RPMI8226 (cell line): ENCODE measurements at regions not wholly inside any gene's neighbourhood (a gene's known extent, or its start where the extent isn't known, plus 50 kb on each side); places are given as distances from the start of the nearest gene placed in this dataset.

Experiments
- DNase-seq: peaks from one replicate; pipeline ENCODE4 v3.0.0-alpha.2; 2015

- no peak for DNase-seq
Observed at GRCh38 chr12:128047266-128048060, 219.5 kb upstream of the TMEM132C start.

GRCh38 chr12:128052331-128052730 is 214.6 kb upstream of the TMEM132C start:
- no peak for DNase-seq

GRCh38 chr12:128052777-128053176 is 214.2 kb upstream of the TMEM132C start:
- no peak for DNase-seq

DNA sequence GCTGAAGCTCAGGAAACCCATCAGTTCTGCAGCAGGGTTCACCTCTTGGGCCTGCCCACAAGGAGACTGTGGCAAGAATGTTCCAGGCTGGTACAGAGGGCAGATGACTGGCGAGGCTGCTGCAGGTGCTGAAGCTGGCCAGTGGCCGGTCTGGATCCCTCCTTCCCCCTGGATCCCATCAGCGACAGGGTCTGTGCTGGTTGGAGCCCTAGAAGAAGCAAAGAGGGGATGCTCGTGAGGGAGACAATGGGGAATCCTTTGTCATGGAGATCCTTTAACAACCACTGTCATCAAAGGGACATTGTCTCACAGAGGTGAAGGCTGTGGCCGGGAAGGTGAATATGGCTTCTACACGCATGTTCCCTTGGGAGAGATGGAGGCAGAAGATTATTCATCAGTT is 211.4 kb upstream of the TMEM132C start:
- DNase-seq, result no peak

- DNase-seq, result no peak
Observed at GRCh38 chr12:128056136-128056801, 210.7 kb upstream of the TMEM132C start.

GRCh38 chr12:128057586-128057985 is 209.4 kb upstream of the TMEM132C start:
- no peak for DNase-seq

DNA sequence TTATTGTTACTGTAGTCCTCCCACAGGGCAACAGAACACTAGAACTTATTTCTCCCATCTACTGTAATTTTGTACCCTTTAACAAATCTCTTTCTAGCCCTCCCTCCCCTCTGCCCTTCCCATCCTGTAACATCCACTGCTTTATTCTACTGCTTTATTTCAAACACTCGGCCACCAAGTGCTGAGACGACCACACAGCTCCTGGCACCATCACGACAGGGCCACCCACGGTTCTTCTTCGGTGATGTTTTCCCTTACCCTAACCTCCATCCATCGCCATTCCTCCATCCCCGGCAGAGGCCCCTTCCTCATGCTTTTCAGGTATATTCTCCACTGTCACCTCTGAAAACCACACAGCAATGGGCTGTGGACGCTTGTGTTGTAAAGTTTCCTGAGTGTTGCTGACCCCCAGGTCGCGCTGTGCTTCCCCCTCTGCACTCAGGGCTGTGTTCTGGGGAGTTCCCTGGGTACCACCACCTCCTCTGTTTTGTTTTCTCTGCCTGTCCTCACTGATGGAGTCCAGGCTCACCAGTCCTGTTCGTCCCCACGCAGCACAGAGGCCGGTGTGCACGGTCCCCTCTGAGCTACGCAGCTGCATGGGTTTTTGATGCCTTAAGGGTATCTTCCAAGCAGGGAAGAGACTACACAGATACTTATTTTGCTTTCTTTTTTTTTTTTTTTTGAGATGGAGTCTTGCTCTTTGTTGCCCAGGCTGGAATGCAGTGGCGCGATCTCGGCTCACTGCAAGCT is 207.2 kb upstream of the TMEM132C start:
- no peak for DNase-seq

- DNase-seq, result no peak
Observed at GRCh38 chr12:128068211-128068610, 198.8 kb upstream of the TMEM132C start.

- DNase-seq, result peak; percentile 60
Observed at GRCh38 chr12:128069359-128069997, 197.5 kb upstream of the TMEM132C start.

DNA sequence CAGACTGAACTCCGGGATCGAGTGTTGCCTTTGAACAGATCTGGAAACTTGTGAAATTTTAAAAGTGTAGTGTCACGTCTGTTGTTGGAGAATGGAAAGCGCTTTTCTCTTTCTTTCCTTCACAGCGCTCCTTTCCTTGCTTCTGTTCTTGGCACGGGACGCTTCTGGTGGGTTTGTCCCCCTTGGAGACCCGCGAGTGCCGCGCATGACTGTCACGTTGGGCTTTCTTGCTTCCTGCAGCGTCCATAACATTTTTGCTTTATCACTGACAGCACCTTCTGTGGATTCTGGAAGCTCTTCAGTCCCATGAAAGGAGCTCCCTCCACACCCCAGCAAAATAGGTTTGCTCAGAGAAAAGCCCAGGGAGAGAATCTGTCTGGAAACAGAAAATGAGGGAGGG is 193.0 kb upstream of the TMEM132C start:
- no peak for DNase-seq

- no peak for DNase-seq
Observed at GRCh38 chr12:128075332-128075731, 191.6 kb upstream of the TMEM132C start.

- DNase-seq, result no peak
Observed at GRCh38 chr12:128076188-128076587, 190.8 kb upstream of the TMEM132C start.

DNA sequence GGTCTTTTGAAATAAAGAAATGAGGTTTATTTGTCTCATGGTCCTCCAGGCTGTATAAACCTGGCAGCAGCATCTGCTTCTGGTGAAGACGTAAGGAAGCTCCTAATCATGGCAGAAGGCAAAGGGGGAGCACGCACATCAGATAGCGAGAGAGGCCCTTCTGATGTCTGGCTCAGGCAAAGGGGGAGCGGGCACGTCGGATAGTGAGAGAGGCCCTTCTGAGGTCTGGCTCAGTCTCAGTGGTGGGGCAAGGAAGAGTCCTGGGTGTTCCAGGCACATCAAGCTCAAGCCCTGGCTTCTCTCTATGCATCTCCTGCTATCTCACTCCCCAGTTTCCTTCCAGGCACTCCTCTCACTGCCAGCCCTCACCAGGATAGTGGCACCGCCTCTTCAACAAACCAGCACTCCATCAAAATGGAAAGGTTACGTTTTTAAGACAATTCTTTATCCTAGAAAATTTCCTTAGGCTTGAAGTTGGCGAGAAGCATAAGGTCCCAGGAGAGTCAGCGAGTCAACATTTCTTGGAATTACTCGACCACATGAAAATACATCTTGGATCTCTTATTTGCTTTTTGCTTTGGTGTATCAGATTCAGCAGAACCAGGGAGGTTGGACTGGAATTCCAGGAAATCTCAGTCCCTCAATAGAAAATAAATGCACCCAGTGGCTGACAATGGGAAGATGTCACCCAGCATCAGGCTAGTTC is 189.6 kb upstream of the TMEM132C start:
- no peak for DNase-seq

DNA sequence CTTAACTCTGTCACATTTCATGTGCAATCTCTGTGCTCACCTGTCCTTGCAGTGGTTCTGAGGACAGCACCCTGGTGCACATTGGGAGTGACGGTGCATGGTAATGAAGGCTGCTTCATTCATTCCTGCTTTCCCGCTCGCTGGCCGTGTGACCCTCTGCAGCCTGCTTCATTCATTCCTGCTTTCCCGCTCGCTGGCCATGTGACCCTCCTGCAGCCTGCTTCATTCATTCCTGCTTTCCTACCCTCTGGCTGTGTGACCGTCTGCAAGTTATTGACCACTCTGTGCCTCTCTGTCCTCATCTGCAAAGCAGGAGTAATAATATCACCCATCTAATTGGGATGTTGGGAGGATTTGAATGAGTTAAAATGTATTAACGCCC is 189.1 kb upstream of the TMEM132C start:
- no peak for DNase-seq

GRCh38 chr12:128078301-128078971 is 188.5 kb upstream of the TMEM132C start:
- DNase-seq, result no peak

GRCh38 chr12:128079446-128079845 is 187.5 kb upstream of the TMEM132C start:
- no peak for DNase-seq

- DNase-seq, result no peak
Observed at GRCh38 chr12:128083132-128083729, 183.7 kb upstream of the TMEM132C start.

DNA sequence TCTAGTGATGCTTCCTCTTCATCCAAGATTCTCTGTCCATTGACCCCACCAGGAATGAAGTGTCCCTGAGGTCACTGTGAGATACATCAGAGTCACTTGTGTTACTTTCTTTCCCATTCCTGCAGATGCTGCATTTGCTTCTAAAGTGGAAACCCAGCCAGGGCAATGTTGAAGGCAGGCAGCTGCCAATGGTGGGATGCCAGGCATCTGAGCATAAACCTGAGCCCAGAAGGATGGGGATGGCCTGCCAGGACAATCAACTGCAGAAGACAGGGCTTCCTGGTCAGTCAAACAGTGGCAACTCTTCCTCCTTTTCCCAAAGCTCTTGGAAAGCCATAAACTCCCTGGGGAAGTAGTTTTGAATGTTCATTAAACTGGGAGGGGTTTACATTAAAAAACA is 178.0 kb upstream of the TMEM132C start:
- DNase-seq, result no peak

DNA sequence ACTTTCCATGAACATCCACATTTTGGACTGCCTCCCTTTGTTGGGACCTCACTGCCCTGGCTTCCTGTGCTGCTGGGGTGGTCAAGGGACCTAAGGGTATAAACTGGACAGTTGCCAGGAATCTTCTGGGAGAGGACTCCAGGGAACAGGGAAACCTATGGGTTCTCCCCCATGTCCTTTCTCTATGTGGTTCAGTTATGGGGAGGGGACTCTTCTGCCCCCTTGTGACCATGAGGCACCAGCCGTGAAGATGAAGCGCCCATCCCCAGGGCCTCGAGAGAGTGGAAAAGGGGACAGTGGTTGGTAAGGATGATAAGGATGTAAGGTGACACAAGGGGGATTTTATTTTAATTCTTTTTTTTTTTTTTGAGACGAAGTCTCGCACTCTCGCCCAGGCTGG is 177.0 kb upstream of the TMEM132C start:
- DNase-seq, result no peak

DNA sequence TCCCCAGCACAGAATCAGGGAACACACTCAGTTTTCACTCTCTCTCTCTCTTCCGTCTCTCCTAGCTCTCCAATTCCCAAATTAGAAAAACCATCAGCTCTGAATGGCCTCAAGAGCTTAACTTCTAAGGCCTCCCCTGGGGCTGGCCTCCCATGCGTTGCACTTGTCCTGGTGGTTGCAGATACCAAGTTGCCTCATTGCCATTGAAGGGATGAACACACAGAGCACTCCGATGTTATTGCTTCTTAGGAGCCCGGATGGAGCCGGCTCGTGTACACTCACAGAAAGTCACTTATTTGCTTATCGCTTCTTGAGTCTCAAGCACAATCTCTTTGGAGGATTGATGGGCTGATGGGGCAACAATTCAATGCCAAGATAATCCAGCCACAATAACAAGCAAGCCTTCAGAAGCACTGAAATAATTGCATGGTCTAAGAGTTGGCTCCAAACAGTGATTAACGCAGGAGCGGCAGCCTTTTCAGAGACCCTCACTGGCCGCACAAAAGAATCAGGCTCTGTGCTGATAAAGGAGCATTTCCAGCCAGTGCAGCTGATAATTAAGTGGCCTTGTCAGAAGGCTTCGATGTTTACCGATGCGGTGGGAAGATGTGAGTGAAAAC is 175.8 kb upstream of the TMEM132C start:
- no peak for DNase-seq

DNA sequence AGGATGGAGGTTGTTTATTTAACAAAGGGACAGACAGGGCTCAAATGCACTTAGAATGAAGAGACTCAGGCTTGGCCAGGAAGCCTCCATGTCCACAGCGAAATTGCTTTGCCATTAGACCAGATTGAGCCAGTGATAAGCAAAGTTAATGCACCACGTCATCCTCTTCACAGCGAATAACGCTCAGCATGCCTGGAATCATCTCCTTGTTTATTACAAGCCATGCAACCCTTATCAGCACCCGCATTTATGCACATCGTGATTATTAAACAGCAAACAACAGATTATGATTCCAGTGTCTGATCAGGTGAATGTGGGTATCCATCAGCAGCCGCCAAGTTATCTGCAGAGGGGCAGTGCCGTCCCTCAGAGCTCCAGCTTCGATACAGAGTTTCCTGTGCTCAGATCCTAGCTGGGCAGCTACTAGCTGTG is 175.0 kb upstream of the TMEM132C start:
- no peak for DNase-seq
